Uterus (tissue), 3 donors: ENCODE measurements at regions not wholly inside any gene's neighbourhood (a gene's known extent, or its start where the extent isn't known, plus 50 kb on each side); places are given as distances from the start of the nearest gene placed in this dataset.

Experiments
- DNase-seq, 2 donors: peaks; one replicate each; pipeline ENCODE4 v3.0.0-alpha.2; 2019 to 2020
- H3K27ac ChIP-seq, 2 donors: fragments of 200-600 bp; sonication (generic); 1 replicate in 1 of 2; 2 replicates in 1 of 2; pipeline ENCODE4 v1.5.1; 2016 to 2018
- H3K27me3 ChIP-seq, 2 donors: fragments of 200-600 bp; sonication (generic); one replicate each; pipeline ENCODE4 v1.5.1; 2018 to 2019; ENCODE audit warnings: control low read depth in 1 of 2
- H3K36me3 ChIP-seq, 2 donors: fragments of 200-600 bp; sonication (generic); one replicate each; pipeline ENCODE4 v1.5.1; 2019; ENCODE audit warnings: control low read depth in 1 of 2
- H3K4me1 ChIP-seq, 2 donors: fragments of 200-600 bp; sonication (generic); one replicate each; pipeline ENCODE4 v1.5.1; 2018 to 2019; ENCODE audit warnings: control low read depth in 1 of 2
- H3K4me3 ChIP-seq, 2 donors: fragments of 200-600 bp; sonication (generic); 1 replicate in 1 of 2; 2 replicates in 1 of 2; pipeline ENCODE4 v1.5.1; 2018 to 2019; ENCODE audit warnings: mild to moderate bottlenecking in 1 of 2
- H3K9me3 ChIP-seq, 2 donors: fragments of 200-600 bp; sonication (generic); one replicate each; pipeline ENCODE4 v1.5.1; 2019; ENCODE audit warnings: control low read depth in 1 of 2
- POLR2A ChIP-seq, 2 donors: fragments of 450-650 bp; IDR thresholded peaks; one replicate each; pipeline ENCODE4 v1.6.1; 2016; ENCODE audit warnings: antibody characterized with exemption in 2 of 2, mild to moderate bottlenecking in 1 of 2, moderate library complexity in 1 of 2
- intact Hi-C: fragments of 100-400 bp; cut with DNase I; formaldehyde crosslinking; loops from one replicate; pipeline ENCODE4 v1.15.1; 2023; ENCODE audit warnings: low total_unique reads
- TF ChIP-seq, protein P1 (sequence below), 4 experiments: fragments of 200-600 bp in 2 of 4; fragments of 450-650 bp in 2 of 4; sonication (generic) in 2 of 4; IDR thresholded peaks; one replicate each; pipeline ENCODE4 v1.5.1; 2016 to 2019; ENCODE audit warnings: antibody characterized with exemption in 4 of 4, mild to moderate bottlenecking in 2 of 4, moderate library complexity in 1 of 4
- donor health status: DM: yes; HTN: yes; CAD: no.

DNA sequence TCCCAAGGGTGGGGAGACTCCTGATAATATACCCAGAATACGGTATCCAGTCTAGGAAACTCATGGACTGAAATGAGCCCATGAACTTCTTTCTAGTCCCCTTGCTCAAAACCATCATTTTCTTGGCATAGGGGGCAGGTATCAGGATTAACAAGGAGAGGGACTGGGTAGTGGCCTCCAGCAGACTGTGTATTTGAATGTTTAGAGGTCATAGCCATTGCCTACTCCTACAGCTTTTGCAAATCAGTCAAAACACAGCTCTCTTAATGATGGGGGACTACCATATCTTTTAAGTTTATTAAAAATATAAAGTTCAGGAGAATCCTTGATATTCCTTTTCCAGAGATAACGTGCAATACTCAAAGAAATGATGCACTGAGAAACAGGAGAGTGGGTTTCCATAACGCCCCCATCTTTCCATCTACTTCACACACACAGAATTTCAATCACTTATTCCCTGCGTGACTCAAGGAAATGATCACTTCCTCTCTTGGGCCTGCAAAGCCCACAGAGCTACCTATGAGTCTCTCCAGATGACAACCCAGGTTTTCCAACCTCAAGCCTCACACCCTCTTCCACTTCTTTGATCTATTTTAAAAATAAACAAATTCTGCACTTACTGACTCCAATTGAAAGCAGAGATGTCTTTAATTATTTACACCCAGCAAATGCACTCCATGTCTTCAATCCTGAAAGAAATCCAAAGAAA is 584.0 kb upstream of the LMCD1 start:
- TF ChIP-seq POLR2A (IDR thresholded peaks at IDR 0.05): no peak
- TF ChIP-seq, protein P1, sequence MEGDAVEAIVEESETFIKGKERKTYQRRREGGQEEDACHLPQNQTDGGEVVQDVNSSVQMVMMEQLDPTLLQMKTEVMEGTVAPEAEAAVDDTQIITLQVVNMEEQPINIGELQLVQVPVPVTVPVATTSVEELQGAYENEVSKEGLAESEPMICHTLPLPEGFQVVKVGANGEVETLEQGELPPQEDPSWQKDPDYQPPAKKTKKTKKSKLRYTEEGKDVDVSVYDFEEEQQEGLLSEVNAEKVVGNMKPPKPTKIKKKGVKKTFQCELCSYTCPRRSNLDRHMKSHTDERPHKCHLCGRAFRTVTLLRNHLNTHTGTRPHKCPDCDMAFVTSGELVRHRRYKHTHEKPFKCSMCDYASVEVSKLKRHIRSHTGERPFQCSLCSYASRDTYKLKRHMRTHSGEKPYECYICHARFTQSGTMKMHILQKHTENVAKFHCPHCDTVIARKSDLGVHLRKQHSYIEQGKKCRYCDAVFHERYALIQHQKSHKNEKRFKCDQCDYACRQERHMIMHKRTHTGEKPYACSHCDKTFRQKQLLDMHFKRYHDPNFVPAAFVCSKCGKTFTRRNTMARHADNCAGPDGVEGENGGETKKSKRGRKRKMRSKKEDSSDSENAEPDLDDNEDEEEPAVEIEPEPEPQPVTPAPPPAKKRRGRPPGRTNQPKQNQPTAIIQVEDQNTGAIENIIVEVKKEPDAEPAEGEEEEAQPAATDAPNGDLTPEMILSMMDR (IDR thresholded peaks at IDR 0.05): no peak
- intact Hi-C loops: no loop called here
- no peaks in the 10 kb centered on the region for H3K9me3 ChIP-seq
- H3K4me3 ChIP-seq: no peak overlapping the region
- H3K36me3 ChIP-seq: no peaks in the 10 kb centered on the region
- H3K27me3 ChIP-seq: no peaks in the 10 kb centered on the region
- no peak overlapping the region for H3K27ac ChIP-seq
- no peak for DNase-seq
- H3K4me1 ChIP-seq: no peaks in the 10 kb centered on the region

DNA sequence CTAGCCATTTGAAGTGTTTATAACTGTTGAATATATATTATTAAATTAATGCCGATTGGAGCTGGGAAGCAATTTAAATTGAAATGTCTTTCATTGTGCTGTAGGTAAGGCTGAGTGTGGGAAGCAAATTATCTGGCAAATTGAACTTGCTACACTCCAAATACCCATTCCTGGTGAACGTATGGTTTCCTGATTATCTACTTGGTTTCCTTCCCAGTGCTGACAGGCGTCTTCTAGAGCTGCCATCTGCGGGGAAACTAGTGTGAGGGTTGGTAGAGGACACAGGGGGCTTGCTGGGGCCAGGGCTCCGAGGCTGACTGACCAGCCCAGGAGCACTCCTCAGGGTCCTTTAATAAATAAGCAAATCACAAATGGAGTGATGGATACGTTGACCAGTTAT is 581.4 kb upstream of the LMCD1 start:
- Histone ChIP-seq H3K36me3 (no peaks in the 10 kb centered on the region), H3K27ac (no peak overlapping the region), H3K4me3 (no peak overlapping the region), H3K4me1 (no peaks in the 10 kb centered on the region), H3K9me3 (no peaks in the 10 kb centered on the region), H3K27me3 (no peaks in the 10 kb centered on the region)
- no peak for TF ChIP-seq POLR2A (IDR thresholded peaks at IDR 0.05)
- TF ChIP-seq, protein P1 (IDR thresholded peaks at IDR 0.05): no peak
- intact Hi-C loops: no loop called here
- DNase-seq: no peak

DNA sequence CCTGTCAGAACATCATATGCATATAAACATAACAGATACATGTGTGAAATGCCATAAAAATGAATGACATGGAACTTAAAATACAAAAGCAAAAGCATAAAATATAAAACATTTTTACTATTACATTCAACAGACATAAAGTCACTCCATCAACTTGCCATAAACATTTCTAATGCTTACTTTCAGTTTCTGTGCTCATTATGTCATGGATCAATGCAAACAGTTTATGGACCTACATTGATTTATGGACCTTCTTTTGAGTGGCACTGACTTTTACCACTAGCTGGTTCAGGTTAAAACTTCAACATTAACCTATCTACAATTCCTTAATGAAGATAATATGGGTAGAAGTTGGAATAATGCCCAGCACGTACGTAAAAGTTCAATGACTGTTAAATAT is 577.4 kb upstream of the LMCD1 start:
- intact Hi-C loops: no loop called here
- Histone ChIP-seq H3K4me3 (no peak overlapping the region), H3K27me3 (no peaks in the 10 kb centered on the region), H3K9me3 (no peaks in the 10 kb centered on the region), H3K27ac (no peak overlapping the region), H3K4me1 (no peaks in the 10 kb centered on the region), H3K36me3 (no peaks in the 10 kb centered on the region)
- TF ChIP-seq, protein P1 (IDR thresholded peaks at IDR 0.05): no peak
- TF ChIP-seq POLR2A (IDR thresholded peaks at IDR 0.05): no peak
- DNase-seq: no peak

DNA sequence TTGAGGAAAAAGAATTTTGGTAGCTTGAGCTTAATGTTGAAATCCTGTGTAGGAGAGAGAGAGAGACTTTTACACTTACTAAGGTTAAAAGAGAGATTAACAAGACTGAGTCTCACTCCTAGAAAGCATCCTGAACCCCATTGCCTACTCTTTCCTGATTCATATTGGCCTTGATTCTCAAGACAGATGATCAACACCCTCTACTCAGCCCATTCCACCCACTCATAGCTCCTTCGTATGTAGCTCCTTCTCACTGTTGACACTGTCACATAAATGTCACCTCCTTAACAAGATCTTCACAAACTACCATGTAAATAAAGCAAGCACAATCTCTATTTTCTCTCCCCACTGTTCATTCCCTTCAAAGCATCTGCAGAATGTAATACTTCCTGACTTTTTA is 574.6 kb upstream of the LMCD1 start:
- Histone ChIP-seq H3K4me3 (no peak overlapping the region), H3K27ac (no peak overlapping the region), H3K36me3 (no peaks in the 10 kb centered on the region), H3K9me3 (no peaks in the 10 kb centered on the region), H3K4me1 (no peaks in the 10 kb centered on the region), H3K27me3 (no peaks in the 10 kb centered on the region)
- no peak for DNase-seq
- TF ChIP-seq, protein P1 (IDR thresholded peaks at IDR 0.05): no peak
- TF ChIP-seq POLR2A (IDR thresholded peaks at IDR 0.05): no peak
- intact Hi-C loops: no loop called here

DNA sequence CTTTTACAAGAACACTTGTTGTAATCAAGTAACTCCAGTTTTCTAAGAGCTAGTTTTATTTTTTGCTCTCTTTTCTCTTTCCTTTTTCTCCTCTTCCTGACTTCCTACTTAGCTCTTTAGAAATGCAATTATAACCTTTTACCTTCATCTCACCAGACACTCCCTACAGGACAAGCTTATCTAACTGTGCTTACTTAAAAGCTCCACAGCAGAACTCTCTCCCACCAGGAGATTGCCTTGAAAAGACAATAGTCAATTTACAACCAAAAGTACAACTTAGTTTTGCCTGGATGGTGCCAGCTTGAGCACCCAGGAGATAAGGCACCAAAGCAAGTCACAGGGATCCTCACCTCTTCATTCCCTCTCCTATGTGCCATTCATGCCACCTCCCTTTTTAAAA is 573.8 kb upstream of the LMCD1 start:
- Histone ChIP-seq H3K4me3 (no peak overlapping the region), H3K36me3 (no peaks in the 10 kb centered on the region), H3K9me3 (no peaks in the 10 kb centered on the region), H3K27me3 (no peaks in the 10 kb centered on the region), H3K4me1 (no peaks in the 10 kb centered on the region), H3K27ac (no peak overlapping the region)
- intact Hi-C loops: no loop called here
- TF ChIP-seq, protein P1 (IDR thresholded peaks at IDR 0.05): no peak
- DNase-seq: no peak
